Kidney (tissue), 13 donors: ENCODE measurements at regions not wholly inside any gene's neighbourhood (a gene's known extent, or its start where the extent isn't known, plus 50 kb on each side); places are given as distances from the start of the nearest gene placed in this dataset.

ENCODE experiments used
- DNase-seq, 5 donors: peaks; one replicate each; pipeline ENCODE4 v3.0.0-alpha.2; 2013 to 2020
- FAIRE-seq: peaks from 2 replicates; lab custom pipeline; 2012; peaks lifted over from hg19 to GRCh38; lab: Jason Lieb, UNC
- H3K27ac ChIP-seq, 2 donors: one replicate each; pipeline ENCODE4 v1.7.0; 2013; ENCODE audit warnings: low read depth in 2 of 2, low read length in 2 of 2, inconsistent platforms in 1 of 2
- H3K27me3 ChIP-seq: one replicate; pipeline ENCODE4 v1.7.1; 2013; ENCODE audit warnings: low read length, inconsistent platforms; ENCODE audit not compliant: control insufficient read depth, insufficient read depth
- H3K36me3 ChIP-seq, 3 donors: one replicate each; pipeline versions ENCODE4 v1.7.0 to v1.7.1; 2013; ENCODE audit warnings: low read length in 3 of 3, control low read depth in 1 of 3, inconsistent platforms in 1 of 3; ENCODE audit not compliant: insufficient read depth in 3 of 3, control insufficient read depth in 2 of 3
- H3K4me1 ChIP-seq, 3 donors: one replicate each; pipeline versions ENCODE4 v1.7.0 to v1.7.1; 2013; ENCODE audit warnings: low read length in 3 of 3, inconsistent platforms in 1 of 3, low read depth in 1 of 3; ENCODE audit not compliant: control insufficient read depth in 2 of 3, insufficient read depth in 2 of 3
- H3K4me3 ChIP-seq, 3 donors: one replicate each; pipeline versions ENCODE4 v1.7.0 to v1.8.1; 2013; ENCODE audit warnings: low read length in 3 of 3, control low read depth in 1 of 3, inconsistent platforms in 1 of 3
- H3K9ac ChIP-seq, 3 donors: one replicate each; pipeline versions ENCODE4 v1.7.0 to v1.7.1; 2013; ENCODE audit warnings: low read length in 3 of 3, control low read depth in 1 of 3, inconsistent platforms in 1 of 3
- H3K9me3 ChIP-seq, 3 donors: one replicate each; pipeline versions ENCODE4 v1.7.0 to v1.7.1; 2013; ENCODE audit warnings: low read length in 3 of 3, control low read depth in 1 of 3, inconsistent platforms in 1 of 3; ENCODE audit not compliant: control insufficient read depth in 2 of 3, insufficient read depth in 1 of 3
- CTCF ChIP-seq: IDR thresholded peaks from 3 replicates; pipeline ENCODE4 v1.5.1; 2012; ENCODE audit warnings: mild to moderate bottlenecking, moderate library complexity, borderline replicate concordance; ENCODE audit not compliant: insufficient read depth; ENCODE audit errors: extremely low read depth
- intact Hi-C: fragments of 100-400 bp; cut with DNase I; formaldehyde crosslinking; loops from one replicate; pipeline ENCODE4 v1.11.1; 2022
- donor health status: control.
- donor health status: control.
- donor health status: control.
- donor health status: control.
- donor health status: control.
- donor health status: DM: yes; HTN: yes; CAD: no.
- donor health status: Normal renal cell carcinoma (clear cell type).

- no peak overlapping the region for H3K9ac ChIP-seq
- no peaks in the 10 kb centered on the region for H3K36me3 ChIP-seq
- no peaks in the 10 kb centered on the region for H3K4me1 ChIP-seq
- intact Hi-C loops = no loop called here
- DNase-seq (no peak), FAIRE-seq (peak; percentile 76)
- H3K27ac ChIP-seq = no peak overlapping the region
- no peaks in the 10 kb centered on the region for H3K9me3 ChIP-seq
- H3K27me3 ChIP-seq = no peaks in the 10 kb centered on the region
- no peak for TF ChIP-seq CTCF
- H3K4me3 ChIP-seq = no peak overlapping the region
Observed at GRCh38 chrX:46216406-46216805, 328.8 kb downstream of the ZNF674 start.

- DNase-seq (no peak), FAIRE-seq (peak; percentile 15)
- H3K27ac ChIP-seq = no peak overlapping the region
- H3K36me3 ChIP-seq = no peaks in the 10 kb centered on the region
- H3K27me3 ChIP-seq = no peaks in the 10 kb centered on the region
- intact Hi-C loops = no loop called here
- TF ChIP-seq CTCF = no peak
- H3K4me3 ChIP-seq = no peak overlapping the region
- H3K9ac ChIP-seq = no peak overlapping the region
- H3K9me3 ChIP-seq = no peaks in the 10 kb centered on the region
- H3K4me1 ChIP-seq = no peaks in the 10 kb centered on the region
Observed at GRCh38 chrX:46211079-46211478, 334.1 kb downstream of the ZNF674 start.

- H3K9me3 ChIP-seq = no peaks in the 10 kb centered on the region
Observed at GRCh38 chrX:46209768-46210167, 335.5 kb downstream of the ZNF674 start.

More at GRCh38 chrX:46209768-46210167, 335.5 kb downstream of the ZNF674 start:
- no peaks in the 10 kb centered on the region for H3K36me3 ChIP-seq
- H3K4me3 ChIP-seq = no peak overlapping the region
- H3K9ac ChIP-seq = no peak overlapping the region
- H3K27ac ChIP-seq = no peak overlapping the region
- H3K4me1 ChIP-seq = no peaks in the 10 kb centered on the region
- TF ChIP-seq CTCF = no peak
- FAIRE-seq (no peak), DNase-seq (no peak)
- no peaks in the 10 kb centered on the region for H3K27me3 ChIP-seq
- intact Hi-C loops = no loop called here
